ENCODE measurements at regions not wholly inside any gene's neighbourhood (a gene's known extent, or its start where the extent isn't known, plus 50 kb on each side); places are given as distances from the start of the nearest gene placed in this dataset.
"Not testable (repeated sequence)": the region's sequence is repeated elsewhere in the genome, so short reads cannot be mapped to it uniquely, and the experiment has no call there.

- no peak for DNase-seq
Observed at GRCh38 chr3:21237638-21238037, 513.4 kb downstream of the ZNF385D start.

- no peak for DNase-seq
Observed at GRCh38 chr3:21235491-21235890, 515.5 kb downstream of the ZNF385D start.

- no peak for DNase-seq
Observed at GRCh38 chr3:21234933-21235332, 516.1 kb downstream of the ZNF385D start.

GRCh38 chr3:21229426-21230135 lies 521.4 kb downstream of the ZNF385D start:
- no peak for DNase-seq

GRCh38 chr3:21226086-21226485 lies 524.9 kb downstream of the ZNF385D start:
- DNase-seq: no peak

- no peak for DNase-seq
Observed at GRCh38 chr3:21220944-21221343, 530.1 kb downstream of the ZNF385D start.

GRCh38 chr3:21216598-21216997 lies 534.4 kb downstream of the ZNF385D start:
- DNase-seq: no peak

- not testable (repeated sequence) for DNase-seq
Observed at GRCh38 chr3:21204122-21204521, 546.9 kb downstream of the ZNF385D start.

GRCh38 chr3:21195203-21195602 lies 555.8 kb downstream of the ZNF385D start:
- no peak for DNase-seq

- DNase-seq: not testable (repeated sequence)
Observed at GRCh38 chr3:21194036-21194435, 557.0 kb downstream of the ZNF385D start.

GRCh38 chr3:21188459-21188858 lies 562.6 kb downstream of the ZNF385D start:
- no peak for DNase-seq

- DNase-seq: no peak
Observed at GRCh38 chr3:21185816-21186314, 565.1 kb downstream of the ZNF385D start.

- DNase-seq: no peak
Observed at GRCh38 chr3:21174461-21174860, 576.5 kb downstream of the ZNF385D start.

- DNase-seq: no peak
Observed at GRCh38 chr3:21170964-21171363, 580.0 kb downstream of the ZNF385D start.

GRCh38 chr3:21169948-21170347 lies 581.1 kb downstream of the ZNF385D start:
- DNase-seq: no peak

GRCh38 chr3:21168471-21168870 lies 582.5 kb downstream of the ZNF385D start:
- DNase-seq: no peak

GRCh38 chr3:21163956-21164355 lies 587.1 kb downstream of the ZNF385D start:
- no peak for DNase-seq

GRCh38 chr3:21159543-21159906 lies 591.5 kb downstream of the ZNF385D start:
- no peak for DNase-seq

GRCh38 chr3:21158861-21159542 lies 592.0 kb downstream of the ZNF385D start:
- DNase-seq: no peak

GRCh38 chr3:21154911-21155310 lies 596.1 kb downstream of the ZNF385D start:
- no peak for DNase-seq

GRCh38 chr3:21152555-21152954 lies 598.5 kb downstream of the ZNF385D start:
- no peak for DNase-seq

GRCh38 chr3:21142949-21143348 lies 608.1 kb downstream of the ZNF385D start:
- DNase-seq: no peak

- DNase-seq: no peak
Observed at GRCh38 chr3:21142031-21142430, 609.0 kb downstream of the ZNF385D start.

- no peak for DNase-seq
Observed at GRCh38 chr3:21140785-21141184, 610.2 kb downstream of the ZNF385D start.

- DNase-seq: no peak
Observed at GRCh38 chr3:21138085-21138484, 612.9 kb downstream of the ZNF385D start.

All from NCI-H2227 treated with DMSO at 0.1 percent for 48 hours (cell line).